GM10266 (cell line): ENCODE measurements at regions not wholly inside any gene's neighbourhood (a gene's known extent, or its start where the extent isn't known, plus 50 kb on each side); places are given as distances from the start of the nearest gene placed in this dataset.

Source experiments
- DNase-seq: peaks from one replicate; pipeline ENCODE4 v3.0.0; 2012; ENCODE audit errors: extremely low spot score
- CTCF ChIP-seq: IDR thresholded peaks from 2 replicates; pipeline ENCODE4 v1.5.1; 2012; ENCODE audit warnings: mild to moderate bottlenecking, low read depth; ENCODE audit not compliant: control insufficient read depth, insufficient read depth; ENCODE audit errors: missing control alignments

- no peak for TF ChIP-seq CTCF
- DNase-seq = no peak
These were observed 366.6 kb downstream of the FSIP2 start for GRCh38 chr2:186105016-186105724.

- DNase-seq = no peak
- TF ChIP-seq CTCF = no peak
These were observed 369.9 kb downstream of the FSIP2 start for GRCh38 chr2:186108470-186108869.

- DNase-seq = no peak
- TF ChIP-seq CTCF = no peak
These were observed 372.8 kb upstream of the ZC3H15 start for GRCh38 chr2:186113284-186113683.

- TF ChIP-seq CTCF = no peak
These were observed 360.9 kb upstream of the ZC3H15 start for GRCh38 chr2:186125156-186125555.

GRCh38 chr2:186125625-186126024 lies 360.4 kb upstream of the ZC3H15 start:
- DNase-seq = no peak

More at GRCh38 chr2:186125156-186125555, 360.9 kb upstream of the ZC3H15 start:
- DNase-seq = no peak

GRCh38 chr2:186126181-186126580 lies 359.9 kb upstream of the ZC3H15 start:
- TF ChIP-seq CTCF = no peak
- DNase-seq = no peak

More at GRCh38 chr2:186125625-186126024, 360.4 kb upstream of the ZC3H15 start:
- TF ChIP-seq CTCF = no peak

GRCh38 chr2:186129767-186130581 lies 356.1 kb upstream of the ZC3H15 start:
- TF ChIP-seq CTCF = no peak
- DNase-seq = no peak
